AG04450 (cell line): ENCODE measurements at regions not wholly inside any gene's neighbourhood (a gene's known extent, or its start where the extent isn't known, plus 50 kb on each side); places are given as distances from the start of the nearest gene placed in this dataset.

Source experiments
- CTCF ChIA-PET: fragments of 300-600, 350-600 bp; formaldehyde crosslinking; extraction: SDS; loops from one replicate; lab custom pipeline; 2022; ENCODE audit warnings: antibody characterized with exemption, inconsistent platforms; lab: Charles Lee
- POLR2A ChIA-PET: fragments of 350-600 bp; formaldehyde crosslinking; extraction: SDS; loops from one replicate; lab custom pipeline; 2021; ENCODE audit warnings: antibody characterized with exemption, inconsistent platforms; lab: Yijun Ruan, JAX
- DNase-seq: peaks from one replicate; pipeline ENCODE4 v3.0.0-alpha.2; 2011; ENCODE audit warnings: low read depth, low spot score
- H3K27ac ChIP-seq: one replicate; pipeline ENCODE4 v1.5.1; 2012; ENCODE audit warnings: low read depth, low read length, control low read depth
- H3K27me3 ChIP-seq: one replicate; pipeline ENCODE4 v1.6.0; 2012; ENCODE audit warnings: low read length; ENCODE audit not compliant: control insufficient read depth, insufficient read depth
- H3K4me3 ChIP-seq: 2 replicates; pipeline ENCODE4 v1.5.1; 2011; ENCODE audit warnings: mild to moderate bottlenecking, low read depth, low read length, control low read depth
- H3K9me3 ChIP-seq: 2 replicates; pipeline ENCODE4 v1.5.1; 2012; ENCODE audit warnings: low read length; ENCODE audit not compliant: control insufficient read depth, insufficient read depth
- CTCF ChIP-seq: IDR thresholded peaks from 2 replicates; pipeline ENCODE4 v1.5.1; 2011; ENCODE audit warnings: low read depth, low read length, control low read depth, inconsistent platforms

- POLR2A ChIA-PET, result no interaction called here
- CTCF ChIA-PET, result no interaction called here
- no peak overlapping the region for H3K4me3 ChIP-seq
Measured at GRCh38 chr2:60230596-60230995, 322.9 kb downstream of the BCL11A start.

GRCh38 chr2:60230037-60230436 is 323.4 kb downstream of the BCL11A start:
- CTCF ChIA-PET, result no interaction called here
- Histone ChIP-seq H3K9me3 (no peaks in the 10 kb centered on the region; the same call in 1 of the 2 replicates), H3K27ac (no peak overlapping the region), H3K27me3 (no peaks in the 10 kb centered on the region), H3K4me3 (no peak overlapping the region)
- POLR2A ChIA-PET, result no interaction called here
- DNase-seq, result no peak
- no peak for TF ChIP-seq CTCF

More at GRCh38 chr2:60230596-60230995, 322.9 kb downstream of the BCL11A start:
- DNase-seq, result no peak
- no peaks in the 10 kb centered on the region; the same call in 1 of the 2 replicates for H3K9me3 ChIP-seq
- H3K27me3 ChIP-seq, result no peaks in the 10 kb centered on the region
- H3K27ac ChIP-seq, result no peak overlapping the region
- TF ChIP-seq CTCF, result no peak

GRCh38 chr2:60226943-60227342 is 326.5 kb downstream of the BCL11A start:
- no peak for TF ChIP-seq CTCF
- no peaks in the 10 kb centered on the region for H3K27me3 ChIP-seq
- H3K27ac ChIP-seq, result no peak overlapping the region
- no peaks in the 10 kb centered on the region for H3K9me3 ChIP-seq
- no peak overlapping the region for H3K4me3 ChIP-seq
- POLR2A ChIA-PET, result no interaction called here
- CTCF ChIA-PET, result no interaction called here
- DNase-seq, result no peak

- ChIA-PET CTCF (no interaction called here), POLR2A (no interaction called here)
- no peak for DNase-seq
- Histone ChIP-seq H3K9me3 (no peaks in the 10 kb centered on the region), H3K27me3 (no peaks in the 10 kb centered on the region), H3K4me3 (no peak overlapping the region), H3K27ac (no peak overlapping the region)
- no peak for TF ChIP-seq CTCF
Measured at GRCh38 chr2:60226191-60226590, 327.3 kb downstream of the BCL11A start.

GRCh38 chr2:60223859-60224258 is 329.6 kb downstream of the BCL11A start:
- no peak for DNase-seq
- CTCF ChIA-PET, result no interaction called here
- TF ChIP-seq CTCF, result no peak
- no peak overlapping the region for H3K4me3 ChIP-seq
- H3K27me3 ChIP-seq, result no peaks in the 10 kb centered on the region
- no peak overlapping the region for H3K27ac ChIP-seq
- POLR2A ChIA-PET, result no interaction called here
- H3K9me3 ChIP-seq, result no peaks in the 10 kb centered on the region
